ENCODE measurements at regions not wholly inside any gene's neighbourhood (a gene's known extent, or its start where the extent isn't known, plus 50 kb on each side); places are given as distances from the start of the nearest gene placed in this dataset.

DNA sequence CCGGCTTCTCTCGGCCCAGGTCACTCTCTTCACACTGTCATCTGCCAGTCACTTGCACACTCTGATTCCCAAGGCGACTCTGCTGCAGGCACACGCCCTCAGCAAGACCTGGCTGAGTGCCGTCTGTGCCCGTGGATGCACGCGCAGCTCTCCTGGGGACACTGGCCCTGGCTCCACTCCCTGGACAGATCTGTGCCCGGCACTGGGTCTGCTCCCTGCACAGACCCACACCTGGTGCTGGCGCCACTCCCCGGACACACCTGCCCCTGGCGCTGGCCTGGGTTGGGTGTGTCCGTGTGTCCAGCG, 133.2 kb downstream of the DNAJB6 start:
- no peak overlapping the region for H2AFZ ChIP-seq (ENCODE audit: low read length)

DNA sequence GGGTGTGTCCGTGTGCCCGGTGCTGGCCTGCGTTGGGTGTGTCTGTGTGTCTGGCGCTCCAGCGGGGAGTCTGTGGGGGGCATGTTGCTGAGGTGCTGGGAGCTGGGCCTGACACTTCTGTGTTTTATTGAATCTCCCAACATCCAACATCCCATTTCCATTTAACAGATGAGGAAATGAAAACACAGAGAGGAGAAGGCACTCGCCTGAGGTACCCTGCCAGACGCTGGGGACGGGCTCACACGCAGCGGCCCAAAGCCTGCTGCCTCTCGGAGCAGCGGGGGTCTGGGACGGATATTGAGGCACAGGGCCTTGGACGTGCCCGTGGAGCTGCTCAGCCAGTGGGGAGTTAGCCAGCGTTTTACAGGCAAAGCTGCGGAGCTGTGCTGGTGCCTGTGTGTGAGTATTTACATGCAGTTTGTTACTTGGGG, 133.9 kb downstream of the DNAJB6 start:
- TF ChIP-seq, protein P1, sequence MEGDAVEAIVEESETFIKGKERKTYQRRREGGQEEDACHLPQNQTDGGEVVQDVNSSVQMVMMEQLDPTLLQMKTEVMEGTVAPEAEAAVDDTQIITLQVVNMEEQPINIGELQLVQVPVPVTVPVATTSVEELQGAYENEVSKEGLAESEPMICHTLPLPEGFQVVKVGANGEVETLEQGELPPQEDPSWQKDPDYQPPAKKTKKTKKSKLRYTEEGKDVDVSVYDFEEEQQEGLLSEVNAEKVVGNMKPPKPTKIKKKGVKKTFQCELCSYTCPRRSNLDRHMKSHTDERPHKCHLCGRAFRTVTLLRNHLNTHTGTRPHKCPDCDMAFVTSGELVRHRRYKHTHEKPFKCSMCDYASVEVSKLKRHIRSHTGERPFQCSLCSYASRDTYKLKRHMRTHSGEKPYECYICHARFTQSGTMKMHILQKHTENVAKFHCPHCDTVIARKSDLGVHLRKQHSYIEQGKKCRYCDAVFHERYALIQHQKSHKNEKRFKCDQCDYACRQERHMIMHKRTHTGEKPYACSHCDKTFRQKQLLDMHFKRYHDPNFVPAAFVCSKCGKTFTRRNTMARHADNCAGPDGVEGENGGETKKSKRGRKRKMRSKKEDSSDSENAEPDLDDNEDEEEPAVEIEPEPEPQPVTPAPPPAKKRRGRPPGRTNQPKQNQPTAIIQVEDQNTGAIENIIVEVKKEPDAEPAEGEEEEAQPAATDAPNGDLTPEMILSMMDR (conservative IDR thresholded peaks at IDR 0.05; ENCODE audit: low read length): no peak
- no peak for TF ChIP-seq EZH2phosphoT487 (IDR thresholded peaks at IDR 0.05; ENCODE audit: borderline replicate concordance)
- Histone ChIP-seq H3K4me3 (ENCODE audit: low read length, poor library complexity, severe bottlenecking) (no peak overlapping the region), H3K9ac (ENCODE audit: low read depth, low read length, poor library complexity, severe bottlenecking) (no peak overlapping the region), H3K4me2 (ENCODE audit: low read depth, low read length, poor library complexity, severe bottlenecking) (no peak overlapping the region), H3K27me3 (ENCODE audit: insufficient read depth, low read length, poor library complexity, severe bottlenecking) (no peaks in the 10 kb centered on the region), H4K20me1 (ENCODE audit: insufficient read depth, low read length, poor library complexity, severe bottlenecking) (no peaks in the 10 kb centered on the region), H2AFZ (ENCODE audit: low read length) (no peak overlapping the region), H3K9me3 (ENCODE audit: insufficient read depth, low read depth, low read length) (0 out of 2 replicates have a peak, but pooled peaks cover 5% of the 10 kb centered on the region), H3K36me3 (ENCODE audit: insufficient read depth, low read length) (no peaks in the 10 kb centered on the region), H3F3A (ENCODE audit: low read depth) (no peaks in the 10 kb centered on the region), H3K79me2 (ENCODE audit: insufficient read depth, low read length) (no peaks in the 10 kb centered on the region), H3K4me1 (ENCODE audit: insufficient read depth, low read length, poor library complexity, severe bottlenecking) (no peaks in the 10 kb centered on the region), H3K9me2 (replicated peaks; ENCODE audit: low read depth, low read length) (no peaks in the 10 kb centered on the region)

More for the DNA sequence above, 133.2 kb downstream of the DNAJB6 start:
- H3K4me2 ChIP-seq (ENCODE audit: low read depth, low read length, poor library complexity, severe bottlenecking): no peak overlapping the region
- H3K9me2 ChIP-seq (replicated peaks; ENCODE audit: low read depth, low read length): no peaks in the 10 kb centered on the region
- 0 out of 2 replicates have a peak, but pooled peaks cover 5% of the 10 kb centered on the region for H3K9me3 ChIP-seq (ENCODE audit: insufficient read depth, low read depth, low read length)
- H3K9ac ChIP-seq (ENCODE audit: low read depth, low read length, poor library complexity, severe bottlenecking): no peak overlapping the region
- H3K4me3 ChIP-seq (ENCODE audit: low read length, poor library complexity, severe bottlenecking): no peak overlapping the region
- no peaks in the 10 kb centered on the region for H3K4me1 ChIP-seq (ENCODE audit: insufficient read depth, low read length, poor library complexity, severe bottlenecking)
- no peaks in the 10 kb centered on the region for H4K20me1 ChIP-seq (ENCODE audit: insufficient read depth, low read length, poor library complexity, severe bottlenecking)
- no peaks in the 10 kb centered on the region for H3F3A ChIP-seq (ENCODE audit: low read depth)
- H3K36me3 ChIP-seq (ENCODE audit: insufficient read depth, low read length): no peaks in the 10 kb centered on the region
- H3K79me2 ChIP-seq (ENCODE audit: insufficient read depth, low read length): no peaks in the 10 kb centered on the region
- TF ChIP-seq, protein P1 (conservative IDR thresholded peaks at IDR 0.05; ENCODE audit: low read length): no peak
- no peak for TF ChIP-seq EZH2phosphoT487 (IDR thresholded peaks at IDR 0.05; ENCODE audit: borderline replicate concordance)
- no peaks in the 10 kb centered on the region for H3K27me3 ChIP-seq (ENCODE audit: insufficient read depth, low read length, poor library complexity, severe bottlenecking)

DNA sequence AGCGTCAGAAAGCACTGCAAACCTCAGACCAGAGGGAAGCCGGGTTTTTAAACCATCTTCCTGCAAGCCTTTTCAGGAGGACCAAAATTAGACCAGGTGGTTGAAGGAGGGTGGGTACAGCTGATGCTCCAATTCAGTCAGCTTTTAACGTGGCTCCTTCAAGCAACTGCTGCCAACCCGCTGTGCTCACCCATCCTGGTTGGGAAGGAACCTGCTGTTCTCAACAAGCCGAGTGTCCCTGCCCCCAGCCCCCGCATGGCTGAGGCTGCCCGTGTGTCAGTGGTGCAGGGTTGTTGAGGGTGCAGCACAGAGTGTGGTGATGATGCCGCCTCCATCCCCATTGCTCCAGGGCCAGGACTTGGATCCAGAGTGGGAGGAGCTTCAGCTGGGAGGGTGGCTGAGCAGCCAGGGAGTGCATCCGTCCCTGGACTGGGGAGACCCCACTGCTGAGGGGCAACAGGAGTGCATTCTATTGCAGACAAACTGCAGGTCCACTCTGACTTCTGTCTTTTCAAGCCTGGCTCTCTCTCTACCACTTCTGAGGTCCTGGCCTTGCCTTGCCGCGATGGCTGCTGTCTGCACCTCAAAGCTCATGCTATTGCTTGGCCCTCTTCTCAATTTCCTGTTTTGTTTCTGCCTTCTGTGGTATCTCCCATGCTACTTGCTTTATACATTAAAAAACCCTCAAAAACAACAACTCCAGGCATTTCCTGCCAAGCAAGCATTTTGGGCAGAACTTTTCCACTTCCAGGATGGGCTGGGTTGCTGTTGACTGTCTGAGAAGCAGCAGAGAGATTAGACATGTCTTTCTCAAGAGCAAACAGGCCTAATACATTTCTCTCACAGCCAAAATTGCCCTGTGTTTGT, 134.7 kb downstream of the DNAJB6 start:
- H3K9ac ChIP-seq (ENCODE audit: low read depth, low read length, poor library complexity, severe bottlenecking): no peak overlapping the region
- no peak overlapping the region for H3K4me3 ChIP-seq (ENCODE audit: low read length, poor library complexity, severe bottlenecking)
- H3K9me2 ChIP-seq (replicated peaks; ENCODE audit: low read depth, low read length): no peaks in the 10 kb centered on the region
- H3K36me3 ChIP-seq (ENCODE audit: insufficient read depth, low read length): no peaks in the 10 kb centered on the region
- H3F3A ChIP-seq (ENCODE audit: low read depth): no peaks in the 10 kb centered on the region
- TF ChIP-seq EZH2phosphoT487 (IDR thresholded peaks at IDR 0.05; ENCODE audit: borderline replicate concordance): no peak
- TF ChIP-seq, protein P1 (conservative IDR thresholded peaks at IDR 0.05; ENCODE audit: low read length): no peak
- no peak overlapping the region for H3K4me2 ChIP-seq (ENCODE audit: low read depth, low read length, poor library complexity, severe bottlenecking)
- H3K27me3 ChIP-seq (ENCODE audit: insufficient read depth, low read length, poor library complexity, severe bottlenecking): no peaks in the 10 kb centered on the region
- no peaks in the 10 kb centered on the region for H3K79me2 ChIP-seq (ENCODE audit: insufficient read depth, low read length)
- no peaks in the 10 kb centered on the region for H3K4me1 ChIP-seq (ENCODE audit: insufficient read depth, low read length, poor library complexity, severe bottlenecking)
- no peaks in the 10 kb centered on the region for H4K20me1 ChIP-seq (ENCODE audit: insufficient read depth, low read length, poor library complexity, severe bottlenecking)
- no peak overlapping the region for H2AFZ ChIP-seq (ENCODE audit: low read length)
- 0 out of 2 replicates have a peak, but pooled peaks cover 5% of the 10 kb centered on the region for H3K9me3 ChIP-seq (ENCODE audit: insufficient read depth, low read depth, low read length)

Data from Loucy (cell line).